GM18873 (cell line): ENCODE measurements at regions not wholly inside any gene's neighbourhood (a gene's known extent, or its start where the extent isn't known, plus 50 kb on each side); places are given as distances from the start of the nearest gene placed in this dataset.

Experiments
- ATAC-seq: cut with Tn5 transposase; IDR thresholded peaks from one replicate; pipeline ENCODE4 v1.9.1; 2021; ENCODE audit warnings: mild to moderate bottlenecking, moderate library complexity, moderate number of reproducible peaks; ENCODE audit not compliant: unreplicated experiment, low FRiP score

GRCh38 chr12:74897425-74898211 lies 312.0 kb downstream of the KCNC2 start:
- no peak for ATAC-seq

GRCh38 chr12:74899031-74899829 lies 310.4 kb downstream of the KCNC2 start:
- ATAC-seq = no peak

GRCh38 chr12:74900232-74900631 lies 309.4 kb downstream of the KCNC2 start:
- ATAC-seq = no peak

- no peak for ATAC-seq
These were observed 306.1 kb downstream of the KCNC2 start for GRCh38 chr12:74903522-74903921.

GRCh38 chr12:74906224-74906623 lies 303.4 kb downstream of the KCNC2 start:
- ATAC-seq = no peak

GRCh38 chr12:74910831-74911230 lies 298.8 kb downstream of the KCNC2 start:
- no peak for ATAC-seq

DNA sequence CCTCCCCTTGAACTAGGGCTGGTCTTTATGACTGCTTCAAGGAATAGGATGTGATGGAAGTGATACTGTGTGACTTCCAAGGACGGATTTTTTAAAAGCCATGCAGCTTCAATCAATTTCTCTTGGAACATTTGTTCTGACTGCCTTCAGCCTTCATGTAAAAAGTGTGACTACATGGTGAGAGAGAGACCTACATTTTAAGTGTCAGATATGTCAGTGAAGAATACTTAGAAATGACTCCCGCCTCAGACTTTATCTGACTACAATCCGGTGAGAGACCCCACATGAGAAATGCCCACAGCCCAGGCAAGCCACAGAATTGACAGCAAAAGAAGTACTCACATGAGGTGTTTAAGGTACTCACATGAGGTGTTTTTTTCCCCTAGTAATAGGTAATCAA lies 295.3 kb downstream of the KCNC2 start:
- ATAC-seq = no peak

DNA sequence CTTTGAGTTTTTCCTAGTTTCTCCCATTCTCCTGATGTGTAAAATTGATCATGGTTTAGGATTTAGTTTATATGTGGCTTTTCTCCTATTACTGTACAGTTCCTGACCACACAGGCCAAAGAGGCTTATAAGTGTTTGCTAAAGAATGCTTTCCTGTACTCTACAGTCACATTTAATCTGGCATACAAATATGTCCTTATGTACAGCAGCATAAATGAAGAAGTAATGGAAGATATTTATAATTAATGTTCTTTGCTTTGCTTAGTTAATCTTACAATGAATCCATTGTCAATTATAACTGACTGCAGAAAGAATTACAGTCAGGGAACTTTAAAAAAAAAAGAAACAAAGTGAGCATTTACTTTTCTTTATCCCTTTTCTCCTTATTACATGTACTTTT lies 293.9 kb downstream of the KCNC2 start:
- ATAC-seq = no peak

DNA sequence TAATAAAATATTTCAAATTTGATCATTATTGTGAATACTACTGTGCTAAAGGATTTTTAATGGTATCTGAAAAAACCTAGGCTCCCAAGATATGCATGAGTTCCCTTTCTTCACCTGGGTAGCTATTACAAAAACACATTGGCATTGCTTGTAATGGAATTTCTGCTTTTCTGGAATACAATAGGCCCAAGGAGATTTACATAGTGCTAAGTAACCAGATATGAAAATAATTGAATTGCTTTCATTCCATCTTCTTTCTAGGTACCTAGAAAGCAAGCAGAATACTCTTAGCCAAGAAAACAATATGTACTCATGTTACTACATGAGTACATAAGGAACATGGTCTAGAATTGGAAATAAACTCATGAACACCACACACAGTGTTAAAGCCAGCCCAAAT lies 291.9 kb downstream of the KCNC2 start:
- ATAC-seq = no peak

DNA sequence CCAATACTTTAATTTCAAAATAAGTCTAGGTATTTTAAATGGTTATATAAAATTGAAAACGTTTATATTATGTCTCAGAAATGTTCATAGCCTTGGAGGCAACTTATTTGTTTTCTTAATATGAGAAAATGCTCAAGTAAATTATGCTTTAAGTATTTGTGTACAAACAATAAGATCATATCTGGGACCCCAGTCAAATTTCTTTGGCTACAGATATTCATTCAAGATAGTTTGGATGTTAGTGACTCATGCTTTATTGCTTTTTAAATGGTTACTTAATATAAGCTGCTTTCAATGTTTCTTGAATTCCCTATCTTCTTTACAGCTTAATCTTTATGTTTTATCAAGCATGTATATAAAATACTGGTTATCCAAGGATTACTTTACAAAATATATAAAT lies 291.3 kb downstream of the KCNC2 start:
- ATAC-seq = no peak

GRCh38 chr12:74922117-74922516 lies 287.5 kb downstream of the KCNC2 start:
- ATAC-seq = no peak

GRCh38 chr12:74922642-74923041 lies 287.0 kb downstream of the KCNC2 start:
- ATAC-seq = no peak

DNA sequence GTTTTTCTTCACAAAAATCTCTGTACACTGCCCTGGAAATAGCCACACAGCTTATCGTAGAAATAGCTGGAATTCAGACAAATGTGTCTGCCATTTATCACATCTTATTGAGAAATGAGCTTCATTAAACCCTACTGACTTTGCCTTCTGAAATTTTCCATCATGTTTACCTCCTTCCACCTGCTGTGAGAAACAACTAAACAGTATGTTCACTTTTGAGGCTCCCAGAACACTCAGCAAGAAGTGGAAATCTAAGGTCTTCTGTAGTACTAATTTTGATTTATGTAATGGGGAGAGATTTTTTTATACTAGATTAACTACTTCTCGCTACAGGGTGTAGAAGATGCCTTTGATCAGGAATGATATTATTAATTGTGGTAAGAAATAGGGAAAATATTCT lies 268.0 kb downstream of the KCNC2 start:
- no peak for ATAC-seq

DNA sequence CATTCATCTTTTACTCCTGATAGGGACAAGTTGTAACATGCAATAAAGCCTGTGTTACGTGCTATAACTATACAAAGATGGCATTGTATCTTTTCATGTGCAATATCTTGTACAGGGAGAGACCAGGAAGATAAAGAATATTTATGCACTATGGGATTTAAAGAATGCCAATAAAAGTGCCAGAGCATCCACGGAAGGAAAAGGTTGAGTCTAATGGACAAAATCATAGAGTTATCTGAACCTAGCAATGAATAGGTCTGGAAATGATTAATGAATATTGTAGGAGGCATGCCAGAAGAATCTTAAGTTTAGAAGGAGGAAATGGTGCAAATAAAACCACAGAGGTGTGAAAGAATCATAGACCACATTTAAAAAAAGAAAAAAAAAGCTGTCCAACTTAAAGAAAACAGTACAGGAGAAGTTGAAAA lies 263.9 kb downstream of the KCNC2 start:
- ATAC-seq = no peak

DNA sequence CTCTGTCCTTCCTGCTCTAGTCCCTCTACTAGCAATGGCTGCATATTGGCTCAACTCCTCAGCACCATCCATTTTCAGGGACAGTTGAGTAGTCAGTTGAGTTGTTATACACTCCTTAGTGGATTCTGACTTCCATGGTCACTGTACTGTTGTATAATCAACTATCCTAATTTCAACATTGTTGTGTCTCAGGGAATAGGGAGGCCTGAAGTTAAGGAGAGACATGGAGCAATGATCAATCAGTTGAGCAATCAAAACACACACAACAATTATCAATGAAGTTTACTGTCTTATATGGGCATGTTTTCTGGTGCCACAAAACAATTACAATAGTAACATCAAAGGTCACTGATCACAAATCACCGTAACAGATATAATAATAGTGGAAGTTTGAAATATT lies 255.9 kb downstream of the KCNC2 start:
- ATAC-seq = no peak

DNA sequence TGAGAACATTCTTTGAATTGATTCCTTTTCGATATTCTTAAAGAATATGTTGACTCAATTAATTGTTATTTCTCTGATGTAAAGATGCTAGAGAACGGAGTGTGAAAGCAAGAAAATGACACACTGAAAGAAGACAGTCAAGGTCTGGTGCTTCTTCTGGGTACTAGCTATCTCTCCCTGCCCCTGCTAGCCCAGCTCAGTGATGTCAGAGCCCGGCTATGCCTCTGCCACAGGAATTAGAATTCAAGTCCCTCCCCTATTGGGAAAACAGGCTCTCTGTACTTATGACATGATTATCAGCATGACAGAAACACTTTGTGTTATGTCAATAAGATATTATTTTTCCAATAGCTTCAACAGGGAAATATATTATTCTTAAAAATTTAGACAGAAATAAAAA lies 252.4 kb downstream of the KCNC2 start:
- no peak for ATAC-seq

DNA sequence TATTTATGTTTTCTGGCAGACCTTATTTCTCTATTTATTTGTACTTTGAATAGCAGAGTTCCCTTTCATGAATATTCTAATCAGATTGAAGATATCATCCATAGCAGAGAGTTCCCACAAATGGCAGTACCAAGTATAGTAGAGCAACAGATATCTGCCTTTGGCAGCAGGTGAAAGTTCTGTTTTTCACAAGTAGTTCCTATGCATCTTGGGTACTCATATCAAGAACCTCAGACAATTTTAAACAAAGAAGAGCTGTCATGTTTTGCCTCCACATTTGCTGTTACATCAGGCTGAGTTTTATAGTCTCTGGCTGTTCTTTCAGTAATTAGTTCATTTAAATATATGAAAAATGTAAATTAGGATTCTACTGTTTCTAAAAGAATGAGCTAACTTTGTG lies 252.0 kb downstream of the KCNC2 start:
- no peak for ATAC-seq

- no peak for ATAC-seq
These were observed 250.0 kb downstream of the KCNC2 start for GRCh38 chr12:74959657-74960056.

GRCh38 chr12:74963304-74963703 lies 246.3 kb downstream of the KCNC2 start:
- ATAC-seq = no peak

DNA sequence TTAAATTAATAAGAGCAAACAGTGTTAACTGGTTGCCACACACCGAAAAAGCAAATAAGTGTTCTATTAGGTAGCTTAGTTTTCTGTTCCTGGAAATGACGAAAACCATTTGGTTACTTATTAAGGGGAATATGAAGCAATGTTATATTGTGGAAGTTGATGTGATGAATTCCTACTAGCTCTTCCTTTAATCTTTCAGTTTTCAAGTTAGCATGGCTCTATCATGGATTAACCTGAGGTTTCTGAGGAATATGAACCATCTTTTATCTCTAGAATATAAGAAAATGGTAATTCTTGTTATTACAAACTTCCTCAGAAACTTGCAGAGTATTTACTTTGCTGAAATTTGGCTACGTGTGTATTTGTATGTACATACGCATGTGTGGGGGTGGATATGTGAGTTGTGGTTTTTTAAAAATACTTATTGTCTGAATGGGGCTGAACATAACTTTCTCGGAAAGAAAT lies 245.7 kb downstream of the KCNC2 start:
- no peak for ATAC-seq

GRCh38 chr12:74964390-74964789 lies 245.2 kb downstream of the KCNC2 start:
- ATAC-seq = no peak

DNA sequence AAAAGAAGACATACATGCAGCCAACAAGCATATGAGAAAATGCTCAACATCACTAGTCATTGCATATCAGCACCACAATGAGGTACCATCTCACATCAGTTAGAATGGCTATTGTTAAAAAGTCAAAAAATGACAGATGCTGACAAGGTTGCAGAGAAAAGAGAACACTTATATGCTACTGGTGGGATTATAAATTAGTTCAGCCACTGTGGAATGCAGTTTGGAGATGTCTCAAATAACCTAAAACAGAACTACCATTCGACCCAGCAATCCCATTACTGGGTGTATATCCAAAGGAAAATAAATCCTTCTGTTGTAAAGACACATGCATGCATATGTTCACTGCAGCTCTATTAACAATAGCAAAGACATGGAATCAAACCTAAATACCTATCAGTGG lies 238.4 kb downstream of the KCNC2 start:
- ATAC-seq = no peak
